GM10248 (cell line): ENCODE measurements at regions not wholly inside any gene's neighbourhood (a gene's known extent, or its start where the extent isn't known, plus 50 kb on each side); places are given as distances from the start of the nearest gene placed in this dataset.

ENCODE experiments used
- CTCF ChIA-PET: fragments of 300-600 bp; sonication (Branson Sonifier 250); formaldehyde crosslinking; extraction: SDS; loops from one replicate; lab custom pipeline; 2021; ENCODE audit warnings: antibody characterized with exemption; lab: Yijun Ruan, JAX
- POLR2A ChIA-PET: fragments of 350-650 bp; sonication (Branson Sonifier 250); formaldehyde crosslinking; extraction: SDS; loops from one replicate; lab custom pipeline; 2020; ENCODE audit warnings: antibody characterized with exemption; lab: Yijun Ruan, JAX
- DNase-seq: peaks from one replicate; pipeline ENCODE4 v3.0.0; 2012; ENCODE audit errors: extremely low spot score
- TF ChIP-seq, protein P1 (sequence below): IDR thresholded peaks from 2 replicates; pipeline ENCODE4 v1.5.1; 2012; ENCODE audit warnings: mild to moderate bottlenecking, low read depth; ENCODE audit errors: extremely low read depth, missing control alignments, control extremely low read depth

DNA sequence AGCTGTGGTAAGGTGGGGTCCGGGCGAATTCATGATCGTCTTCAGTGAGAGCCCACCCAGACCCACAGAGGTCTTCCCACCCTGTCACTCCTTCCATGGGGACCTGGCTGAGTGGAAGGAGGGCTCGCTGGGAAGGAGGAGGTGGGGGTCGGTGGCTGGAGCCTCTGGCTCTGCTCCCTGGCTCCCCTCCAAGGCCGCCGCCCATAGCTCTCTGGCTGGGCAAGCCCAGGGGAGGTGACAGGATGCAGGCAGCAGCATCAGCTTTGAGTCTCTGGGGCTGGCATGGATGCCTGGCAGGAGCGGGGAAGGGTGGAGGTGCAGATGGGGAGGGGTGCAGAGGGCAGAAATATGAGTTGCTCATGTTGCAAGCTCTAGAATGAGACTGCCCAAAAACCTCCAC is 147.0 kb downstream of the ENGASE start:
- POLR2A ChIA-PET = no interaction called here
- no peak for DNase-seq
- CTCF ChIA-PET = no interaction called here
- TF ChIP-seq, protein P1, sequence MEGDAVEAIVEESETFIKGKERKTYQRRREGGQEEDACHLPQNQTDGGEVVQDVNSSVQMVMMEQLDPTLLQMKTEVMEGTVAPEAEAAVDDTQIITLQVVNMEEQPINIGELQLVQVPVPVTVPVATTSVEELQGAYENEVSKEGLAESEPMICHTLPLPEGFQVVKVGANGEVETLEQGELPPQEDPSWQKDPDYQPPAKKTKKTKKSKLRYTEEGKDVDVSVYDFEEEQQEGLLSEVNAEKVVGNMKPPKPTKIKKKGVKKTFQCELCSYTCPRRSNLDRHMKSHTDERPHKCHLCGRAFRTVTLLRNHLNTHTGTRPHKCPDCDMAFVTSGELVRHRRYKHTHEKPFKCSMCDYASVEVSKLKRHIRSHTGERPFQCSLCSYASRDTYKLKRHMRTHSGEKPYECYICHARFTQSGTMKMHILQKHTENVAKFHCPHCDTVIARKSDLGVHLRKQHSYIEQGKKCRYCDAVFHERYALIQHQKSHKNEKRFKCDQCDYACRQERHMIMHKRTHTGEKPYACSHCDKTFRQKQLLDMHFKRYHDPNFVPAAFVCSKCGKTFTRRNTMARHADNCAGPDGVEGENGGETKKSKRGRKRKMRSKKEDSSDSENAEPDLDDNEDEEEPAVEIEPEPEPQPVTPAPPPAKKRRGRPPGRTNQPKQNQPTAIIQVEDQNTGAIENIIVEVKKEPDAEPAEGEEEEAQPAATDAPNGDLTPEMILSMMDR = no peak

DNA sequence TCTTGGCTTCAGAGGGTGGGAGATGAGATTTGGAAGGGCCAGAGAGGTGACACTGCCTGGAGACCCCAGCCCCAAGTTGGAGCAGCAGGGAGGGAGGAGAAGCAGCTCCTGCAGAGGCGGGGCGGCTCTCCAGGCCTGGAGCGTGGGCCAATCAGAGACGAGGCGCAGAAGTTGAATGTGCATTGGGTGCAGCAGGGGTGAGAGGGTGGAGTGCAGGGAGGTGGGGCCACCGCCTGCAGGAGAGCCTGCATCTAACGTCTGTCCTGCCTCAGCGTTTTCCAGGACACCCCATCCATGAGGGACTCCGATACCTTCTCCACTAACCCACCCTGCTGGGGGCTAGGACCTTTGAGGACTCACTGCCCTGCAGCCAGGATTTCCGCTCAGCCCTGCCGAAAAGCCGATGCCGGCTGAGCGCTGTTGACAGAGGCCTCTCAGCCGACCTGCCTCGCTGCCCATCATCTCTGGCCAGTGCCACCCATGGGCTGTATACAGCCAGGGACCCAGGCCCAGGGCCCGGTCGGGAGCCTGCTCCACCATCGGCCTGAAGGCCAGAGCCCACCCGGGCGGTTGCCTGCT is 146.2 kb downstream of the ENGASE start:
- TF ChIP-seq, protein P1 = no peak
- ChIA-PET POLR2A (no interaction called here), CTCF (no interaction called here)
- no peak for DNase-seq

DNA sequence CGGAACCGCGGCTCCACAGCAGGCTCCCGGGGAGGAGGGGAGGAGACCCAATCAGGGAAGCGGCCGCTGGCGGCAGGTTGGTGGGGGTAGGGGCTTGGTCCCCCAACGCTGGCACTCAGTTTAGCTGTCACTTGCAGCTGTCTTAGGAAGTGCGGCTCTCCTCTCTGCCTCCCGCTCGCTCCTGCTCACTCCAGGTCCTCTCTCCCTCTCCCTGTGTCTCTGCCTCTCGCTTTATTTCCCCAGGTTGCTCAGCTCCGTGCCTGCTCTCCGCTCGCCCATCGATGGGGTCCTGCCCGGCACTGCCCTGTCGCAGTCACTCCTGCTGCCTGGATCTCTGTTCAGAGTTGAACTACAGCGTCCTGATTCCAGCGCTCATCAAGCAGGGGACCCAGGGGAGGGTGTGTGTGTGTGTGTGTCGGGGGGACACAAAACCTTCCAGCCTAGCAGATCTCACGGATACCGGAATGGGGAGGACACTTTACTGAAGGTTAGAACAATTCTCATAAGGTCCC is 145.6 kb downstream of the ENGASE start:
- ChIA-PET CTCF (no interaction called here), POLR2A (no interaction called here)
- TF ChIP-seq, protein P1 = no peak
- DNase-seq = no peak

DNA sequence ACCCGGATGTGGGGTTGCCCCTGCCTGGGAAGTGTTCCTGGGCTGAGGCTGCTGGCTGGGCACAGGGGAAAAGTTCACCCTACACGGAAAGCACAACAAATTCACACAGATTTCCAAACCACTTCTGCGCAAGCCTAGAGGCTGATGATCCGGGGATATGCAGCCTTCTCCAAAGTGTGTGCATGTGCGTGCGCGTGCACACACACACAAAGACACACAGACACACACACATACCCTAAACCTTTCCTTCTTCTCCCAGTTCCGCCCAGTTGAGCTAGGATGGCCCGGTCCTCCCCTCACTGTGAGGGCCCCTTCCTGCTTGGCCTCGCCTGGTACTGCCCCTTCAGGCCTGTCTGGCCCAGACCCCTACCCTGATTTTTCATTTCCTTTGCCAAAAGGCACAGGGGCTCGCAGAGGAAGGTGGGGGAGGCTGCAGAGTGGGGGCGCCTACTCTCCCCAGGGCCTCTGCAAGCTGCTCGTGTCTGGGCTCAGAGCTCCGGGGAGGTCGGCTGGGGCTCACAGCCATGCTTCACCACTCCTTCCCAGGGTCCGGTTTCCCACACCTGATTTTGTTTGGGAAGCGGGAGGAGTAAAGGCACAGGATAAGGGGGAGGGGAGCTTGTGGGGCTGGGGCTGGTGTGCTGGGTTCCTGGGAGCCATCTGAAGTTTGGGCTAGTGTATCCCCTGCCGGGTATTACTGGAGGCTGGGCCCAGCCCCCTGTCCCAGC is 144.7 kb downstream of the ENGASE start:
- TF ChIP-seq, protein P1 = no peak
- ChIA-PET POLR2A (no interaction called here), CTCF (no interaction called here)
- no peak for DNase-seq

DNA sequence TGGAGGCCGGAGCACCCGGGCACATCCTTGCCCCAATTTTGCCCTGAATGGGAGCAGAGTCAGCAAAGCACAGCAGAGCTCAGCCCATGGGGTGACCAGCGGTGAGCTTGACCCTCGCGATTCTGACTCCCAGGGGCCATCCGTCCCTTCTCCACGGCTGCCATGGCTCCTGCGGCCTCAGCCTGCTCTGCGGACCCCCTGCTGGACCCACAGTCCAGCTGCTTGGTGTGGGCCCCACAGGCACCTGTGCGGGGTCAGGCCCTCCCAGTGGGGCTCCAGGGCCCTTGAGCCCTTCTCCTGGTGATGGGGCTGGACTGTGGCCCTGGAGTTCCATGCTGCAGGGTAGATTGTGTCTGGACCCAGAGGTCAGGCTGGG is 144.2 kb downstream of the ENGASE start:
- CTCF ChIA-PET = no interaction called here
- TF ChIP-seq, protein P1 = no peak
- no peak for DNase-seq
- POLR2A ChIA-PET = no interaction called here

DNA sequence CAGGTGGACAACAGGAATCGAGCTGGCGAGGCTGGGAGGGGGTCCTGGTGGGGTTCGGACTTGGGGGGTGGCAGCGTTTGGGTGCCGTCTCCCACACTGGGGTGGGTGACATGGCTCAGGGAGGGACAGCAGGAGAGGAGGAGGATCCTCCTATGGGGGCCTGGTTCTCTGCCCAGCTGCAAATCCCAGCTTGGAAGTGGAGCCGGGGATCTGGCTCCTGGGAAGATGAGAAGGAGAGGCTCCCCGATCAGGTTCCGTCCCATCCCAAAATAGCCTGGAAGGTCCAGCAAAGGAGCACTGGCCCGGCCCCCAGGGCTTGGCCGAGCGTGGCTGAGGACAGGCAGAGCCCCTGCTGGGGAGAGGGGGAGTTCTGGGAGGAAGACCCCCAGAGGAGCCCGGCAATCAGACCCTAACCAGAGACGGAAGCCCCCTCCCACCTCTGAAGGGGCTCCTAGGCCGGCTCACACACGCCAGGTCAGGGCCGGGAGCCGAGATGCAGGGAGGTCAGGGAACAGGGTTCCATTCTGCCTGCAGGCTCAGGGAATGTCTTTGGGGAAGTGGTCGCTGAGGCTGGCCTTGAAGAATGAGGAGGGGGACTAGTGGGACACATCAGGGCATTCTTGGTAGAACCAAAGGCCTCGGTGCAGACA is 143.7 kb downstream of the ENGASE start:
- TF ChIP-seq, protein P1 = no peak
- no peak for DNase-seq
- ChIA-PET POLR2A (no interaction called here), CTCF (interaction anchor here (1.5 kb wide), 1 partner anchor 173 kb away, joined by 4 read pairs; no protein-coding TSS in a partner anchor)
